ENCODE measurements at regions not wholly inside any gene's neighbourhood (a gene's known extent, or its start where the extent isn't known, plus 50 kb on each side); places are given as distances from the start of the nearest gene placed in this dataset.

DNA sequence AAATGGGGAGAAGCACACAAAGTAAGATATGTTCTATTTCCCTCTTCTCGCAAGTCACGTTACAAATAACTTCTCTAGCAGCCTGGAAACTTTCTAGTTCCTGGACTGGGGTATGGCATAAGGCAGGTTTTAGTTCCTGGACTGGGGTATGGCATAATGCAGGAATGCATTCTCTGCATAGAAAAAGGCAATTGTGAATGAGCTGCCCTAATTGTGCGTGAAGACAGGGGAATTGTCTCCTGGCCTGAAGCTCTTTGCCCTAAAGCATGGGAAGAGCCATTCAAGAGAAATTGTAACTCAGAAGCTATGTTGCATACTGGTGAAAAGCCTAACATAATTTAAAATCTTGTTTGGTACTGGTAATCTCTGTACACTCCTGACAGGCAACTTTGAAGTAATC lies 54.3 kb upstream of the CBLB start:
- intact Hi-C loops (cut with DNase I; ENCODE audit: low total_unique reads), result no loop called here

DNA sequence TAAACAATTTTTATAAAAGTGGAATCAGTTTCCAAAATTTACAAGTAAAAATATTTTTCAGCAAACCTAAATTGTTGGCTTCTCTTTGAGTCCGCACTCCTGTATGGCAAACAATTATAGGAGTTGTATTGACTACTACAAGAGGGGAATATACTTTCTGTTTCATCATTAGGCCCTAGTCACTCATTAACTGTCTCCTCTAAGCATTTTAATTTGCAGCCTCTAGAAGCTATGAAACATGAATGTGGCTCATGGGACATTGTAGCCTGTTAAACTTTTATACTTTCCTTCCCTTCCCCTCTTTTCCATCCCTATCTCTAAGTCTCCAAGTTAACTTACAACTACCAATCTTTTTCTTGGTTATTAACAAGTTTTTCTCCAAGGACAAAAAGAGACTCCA lies 58.9 kb upstream of the CBLB start:
- no peak overlapping the region for H3K27ac ChIP-seq
- TF ChIP-seq, protein P1, sequence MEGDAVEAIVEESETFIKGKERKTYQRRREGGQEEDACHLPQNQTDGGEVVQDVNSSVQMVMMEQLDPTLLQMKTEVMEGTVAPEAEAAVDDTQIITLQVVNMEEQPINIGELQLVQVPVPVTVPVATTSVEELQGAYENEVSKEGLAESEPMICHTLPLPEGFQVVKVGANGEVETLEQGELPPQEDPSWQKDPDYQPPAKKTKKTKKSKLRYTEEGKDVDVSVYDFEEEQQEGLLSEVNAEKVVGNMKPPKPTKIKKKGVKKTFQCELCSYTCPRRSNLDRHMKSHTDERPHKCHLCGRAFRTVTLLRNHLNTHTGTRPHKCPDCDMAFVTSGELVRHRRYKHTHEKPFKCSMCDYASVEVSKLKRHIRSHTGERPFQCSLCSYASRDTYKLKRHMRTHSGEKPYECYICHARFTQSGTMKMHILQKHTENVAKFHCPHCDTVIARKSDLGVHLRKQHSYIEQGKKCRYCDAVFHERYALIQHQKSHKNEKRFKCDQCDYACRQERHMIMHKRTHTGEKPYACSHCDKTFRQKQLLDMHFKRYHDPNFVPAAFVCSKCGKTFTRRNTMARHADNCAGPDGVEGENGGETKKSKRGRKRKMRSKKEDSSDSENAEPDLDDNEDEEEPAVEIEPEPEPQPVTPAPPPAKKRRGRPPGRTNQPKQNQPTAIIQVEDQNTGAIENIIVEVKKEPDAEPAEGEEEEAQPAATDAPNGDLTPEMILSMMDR (IDR thresholded peaks at IDR 0.05), result no peak
- no peak for DNase-seq
- no peaks in the 10 kb centered on the region for H3K9me3 ChIP-seq
- no peaks in the 10 kb centered on the region for H3K4me1 ChIP-seq
- no peaks in the 10 kb centered on the region for H3K36me3 ChIP-seq
- no peak overlapping the region for H3K4me3 ChIP-seq
- intact Hi-C loops (cut with DNase I; ENCODE audit: low total_unique reads), result no loop called here
- H3K27me3 ChIP-seq, result no peaks in the 10 kb centered on the region

More for the DNA sequence above, 54.3 kb upstream of the CBLB start:
- TF ChIP-seq, protein P1 (IDR thresholded peaks at IDR 0.05), result no peak
- Histone ChIP-seq H3K4me1 (no peaks in the 10 kb centered on the region), H3K9me3 (no peaks in the 10 kb centered on the region), H3K27ac (no peak overlapping the region), H3K27me3 (no peaks in the 10 kb centered on the region), H3K4me3 (no peak overlapping the region), H3K36me3 (no peaks in the 10 kb centered on the region)
- no peak for DNase-seq

DNA sequence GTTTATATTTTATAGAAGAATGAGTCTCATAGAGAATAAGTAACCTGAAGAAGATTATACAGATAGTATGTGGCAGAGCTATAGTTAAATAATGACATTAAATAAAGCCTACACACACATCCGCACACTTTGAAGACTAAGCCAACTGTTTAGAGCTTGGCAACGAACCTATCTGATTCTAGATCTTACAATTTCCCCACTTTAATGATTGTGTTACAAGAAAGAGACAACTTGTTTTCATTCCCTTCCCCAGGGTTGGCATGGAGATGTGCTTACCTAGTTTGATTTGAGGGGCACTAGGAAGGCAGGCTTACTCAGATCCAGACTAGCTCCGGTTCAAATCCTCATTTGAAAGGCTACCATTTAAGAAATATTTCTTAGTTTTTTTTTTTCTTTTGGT lies 61.9 kb upstream of the CBLB start:
- Histone ChIP-seq H3K27me3 (no peaks in the 10 kb centered on the region), H3K27ac (no peak overlapping the region), H3K9me3 (no peaks in the 10 kb centered on the region), H3K4me1 (peaks cover 0 to 7% (median 0%) of the 10 kb centered on the region in 4 donors), H3K4me3 (no peak overlapping the region), H3K36me3 (no peaks in the 10 kb centered on the region)
- TF ChIP-seq, protein P1 (IDR thresholded peaks at IDR 0.05), result no peak
- intact Hi-C loops (cut with DNase I; ENCODE audit: low total_unique reads), result no loop called here
- no peak for DNase-seq

DNA sequence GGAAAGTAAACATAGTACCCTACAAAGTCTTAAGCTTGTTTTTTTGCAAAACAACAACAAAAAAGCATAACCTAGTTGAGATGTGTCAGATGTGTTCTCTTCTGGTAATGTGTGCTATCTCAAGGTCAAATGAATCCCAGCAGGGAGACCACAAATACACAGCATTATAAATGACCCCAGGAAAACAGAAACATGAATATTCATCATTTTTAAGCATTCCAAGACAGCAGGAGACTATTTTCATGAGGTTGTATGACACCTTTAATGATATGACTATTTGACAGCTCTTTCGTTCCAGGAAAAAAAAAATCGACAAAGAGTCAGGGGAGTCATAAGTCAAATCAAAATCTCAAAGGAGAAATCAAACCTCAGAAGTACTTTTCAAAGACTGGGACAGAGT lies 62.7 kb upstream of the CBLB start:
- Histone ChIP-seq H3K4me1 (peaks cover 0 to 7% (median 0%) of the 10 kb centered on the region in 4 donors), H3K27me3 (no peaks in the 10 kb centered on the region), H3K36me3 (no peaks in the 10 kb centered on the region), H3K27ac (no peak overlapping the region), H3K4me3 (no peak overlapping the region), H3K9me3 (no peaks in the 10 kb centered on the region)
- TF ChIP-seq, protein P1 (IDR thresholded peaks at IDR 0.05), result no peak
- intact Hi-C loops (cut with DNase I; ENCODE audit: low total_unique reads), result no loop called here
- DNase-seq, result no peak

DNA sequence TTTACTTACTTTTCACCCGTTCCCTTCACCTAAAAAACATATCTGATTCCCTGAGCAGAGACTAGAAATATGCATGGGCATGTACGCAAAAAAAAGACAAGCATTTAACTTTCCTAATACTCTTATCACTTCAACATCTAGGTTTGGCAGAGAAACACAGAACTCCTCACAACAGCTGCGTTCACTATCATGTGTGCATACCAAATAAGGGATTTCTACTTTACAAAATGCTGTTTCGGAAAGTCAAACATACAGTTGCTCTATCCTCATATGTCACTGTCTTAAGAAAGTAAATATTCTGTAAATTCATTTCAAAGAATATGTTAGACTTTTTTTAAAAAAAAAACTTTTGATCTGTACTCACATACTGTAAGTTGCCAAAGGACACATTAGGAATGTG lies 65.1 kb upstream of the CBLB start:
- TF ChIP-seq, protein P1 (IDR thresholded peaks at IDR 0.05), result no peak
- DNase-seq, result no peak
- H3K27ac ChIP-seq, result no peak overlapping the region
- intact Hi-C loops (cut with DNase I; ENCODE audit: low total_unique reads), result no loop called here
- H3K4me1 ChIP-seq, result peaks cover 0 to 18% (median 6%) of the 10 kb centered on the region in 4 donors
- H3K36me3 ChIP-seq, result no peaks in the 10 kb centered on the region
- H3K9me3 ChIP-seq, result no peaks in the 10 kb centered on the region
- no peak overlapping the region for H3K4me3 ChIP-seq
- H3K27me3 ChIP-seq, result no peaks in the 10 kb centered on the region

DNA sequence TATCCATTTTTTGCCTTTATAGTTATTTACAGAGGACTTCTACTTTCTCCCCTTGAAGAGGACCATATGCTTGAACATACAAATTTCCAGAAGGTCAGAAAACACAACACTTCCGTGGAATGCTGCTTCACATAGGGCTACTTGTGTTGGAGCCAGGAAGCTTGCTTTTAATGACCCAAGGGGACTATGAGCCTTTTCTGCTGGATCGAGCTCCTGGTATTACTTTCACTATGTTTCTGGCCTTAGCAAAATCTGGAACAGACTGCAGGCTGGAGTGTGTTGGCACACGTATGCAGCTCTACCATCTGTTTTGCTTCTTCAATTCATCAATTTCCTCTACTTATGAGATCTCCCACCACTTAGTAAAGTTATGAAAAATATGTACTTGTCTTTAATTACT lies 69.3 kb upstream of the CBLB start:
- H3K27ac ChIP-seq, result peak overlapping the region; percentile 8 to 45
- intact Hi-C loops (cut with DNase I; ENCODE audit: low total_unique reads), result no loop called here
- H3K4me3 ChIP-seq, result peak overlapping the region; percentile 9 to 30

More for the DNA sequence above, 69.3 kb upstream of the CBLB start:
- no peaks in the 10 kb centered on the region for H3K9me3 ChIP-seq
- H3K27me3 ChIP-seq, result no peaks in the 10 kb centered on the region
- no peak for DNase-seq
- H3K4me1 ChIP-seq, result peaks cover 0 to 21% (median 6%) of the 10 kb centered on the region in 4 donors
- TF ChIP-seq, protein P1 (IDR thresholded peaks at IDR 0.05), result no peak
- no peaks in the 10 kb centered on the region for H3K36me3 ChIP-seq

Measured in tibial artery (tissue), 4 donors.